ENCODE measurements at regions not wholly inside any gene's neighbourhood (a gene's known extent, or its start where the extent isn't known, plus 50 kb on each side); places are given as distances from the start of the nearest gene placed in this dataset.

DNA sequence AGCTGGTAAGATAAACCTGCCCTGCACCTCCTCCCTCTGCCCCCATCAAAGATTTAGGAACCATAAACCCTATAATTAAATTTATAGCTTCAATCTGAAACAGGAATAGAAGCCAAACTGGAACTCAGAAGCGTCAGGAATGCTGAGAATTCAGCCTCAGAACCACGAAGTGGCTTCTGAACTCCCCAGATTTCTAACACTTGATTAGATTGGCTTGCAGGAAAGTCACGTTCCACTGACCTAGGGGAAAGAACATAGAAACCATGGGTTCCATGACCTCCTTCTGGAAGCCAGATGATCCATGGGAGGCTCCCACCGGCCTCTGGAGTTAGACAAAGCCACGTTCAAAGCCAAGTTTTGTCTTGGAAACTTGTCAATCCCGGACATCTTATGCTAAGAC is 356.5 kb downstream of the MID1IP1 start:
- H3K4me1 ChIP-seq: peaks cover 0 to 14% (median 0%) of the 10 kb centered on the region in 4 donors
- no peak overlapping the region for H3K4me3 ChIP-seq
- WGBS, 2 donors (ENCODE audit: low coverage in 1 of 2): 20 to 43% methylated on average over 1 to 6 of the region's 6 CpGs
- in situ Hi-C loops (cut with MboI; ENCODE audit: low pct_ligation_motif_present in 1 of 4, low pct_unique_long_range_greater_than_20kb in 1 of 4, low sequenced_read_pairs in 3 of 4) (loop anchor here in 1 of 4 donors (25.0 kb wide), 1 partner anchor 395 kb away; no protein-coding TSS in a partner anchor), intact Hi-C loops (cut with DNase I; ENCODE audit: low total_unique reads) (no loop called here)
- no peaks in the 10 kb centered on the region for H3K27me3 ChIP-seq
- no peak for TF ChIP-seq POLR2AphosphoS5 (IDR thresholded peaks at IDR 0.05)
- no peak for TF ChIP-seq POLR2A (IDR thresholded peaks at IDR 0.05)
- TF ChIP-seq, protein P1, sequence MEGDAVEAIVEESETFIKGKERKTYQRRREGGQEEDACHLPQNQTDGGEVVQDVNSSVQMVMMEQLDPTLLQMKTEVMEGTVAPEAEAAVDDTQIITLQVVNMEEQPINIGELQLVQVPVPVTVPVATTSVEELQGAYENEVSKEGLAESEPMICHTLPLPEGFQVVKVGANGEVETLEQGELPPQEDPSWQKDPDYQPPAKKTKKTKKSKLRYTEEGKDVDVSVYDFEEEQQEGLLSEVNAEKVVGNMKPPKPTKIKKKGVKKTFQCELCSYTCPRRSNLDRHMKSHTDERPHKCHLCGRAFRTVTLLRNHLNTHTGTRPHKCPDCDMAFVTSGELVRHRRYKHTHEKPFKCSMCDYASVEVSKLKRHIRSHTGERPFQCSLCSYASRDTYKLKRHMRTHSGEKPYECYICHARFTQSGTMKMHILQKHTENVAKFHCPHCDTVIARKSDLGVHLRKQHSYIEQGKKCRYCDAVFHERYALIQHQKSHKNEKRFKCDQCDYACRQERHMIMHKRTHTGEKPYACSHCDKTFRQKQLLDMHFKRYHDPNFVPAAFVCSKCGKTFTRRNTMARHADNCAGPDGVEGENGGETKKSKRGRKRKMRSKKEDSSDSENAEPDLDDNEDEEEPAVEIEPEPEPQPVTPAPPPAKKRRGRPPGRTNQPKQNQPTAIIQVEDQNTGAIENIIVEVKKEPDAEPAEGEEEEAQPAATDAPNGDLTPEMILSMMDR (IDR thresholded peaks at IDR 0.05): no peak
- TF ChIP-seq EP300 (IDR thresholded peaks at IDR 0.05; ENCODE audit: low read depth): no peak
- no peak for DNase-seq
- no peak overlapping the region for H3K27ac ChIP-seq
- no peaks in the 10 kb centered on the region for H3K36me3 ChIP-seq
- no peaks in the 10 kb centered on the region for H3K9me3 ChIP-seq

DNA sequence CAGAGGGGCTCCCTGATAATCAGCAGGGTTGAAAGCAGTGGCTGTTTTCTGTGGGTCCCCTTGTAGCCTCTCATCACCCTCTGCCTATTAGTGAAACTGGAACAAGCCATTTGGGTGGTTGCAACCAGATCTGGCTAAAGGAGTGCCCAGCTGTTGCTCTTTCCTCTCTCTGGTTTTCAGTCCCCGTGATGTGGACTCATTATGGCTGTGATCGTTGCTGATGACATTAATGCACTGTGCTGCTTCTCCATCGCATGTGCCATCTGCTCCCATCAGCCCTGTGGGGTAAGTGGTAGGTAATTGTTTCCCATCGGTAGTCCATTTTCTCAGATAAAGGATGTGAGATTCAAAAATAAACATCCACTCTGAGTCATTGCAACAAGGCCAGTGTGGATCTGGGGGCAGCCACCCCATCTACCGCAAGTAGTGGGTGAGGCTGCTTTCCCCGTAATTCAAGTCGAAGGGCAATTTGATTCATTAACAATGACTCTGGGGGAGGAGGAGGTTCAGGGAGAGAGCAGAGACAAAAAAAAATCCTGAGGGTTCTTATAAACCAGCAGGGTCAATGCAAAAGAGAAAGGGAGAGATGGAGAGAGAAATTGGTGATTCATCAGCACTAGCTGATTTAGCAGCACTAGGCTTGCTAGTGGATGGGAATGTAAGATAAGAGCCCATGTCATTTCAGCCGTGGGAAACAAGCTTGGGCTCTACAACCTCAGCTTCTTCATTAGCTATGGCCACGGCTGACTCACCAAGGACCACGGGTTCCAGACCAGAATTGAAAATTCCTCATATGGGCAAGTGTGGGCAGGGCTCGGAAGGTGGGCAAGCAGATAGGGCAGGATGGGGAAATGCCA is 357.8 kb downstream of the MID1IP1 start:
- WGBS, 2 donors (ENCODE audit: low coverage in 1 of 2): 71% methylated on average over 11 of the region's 11 CpGs; no CpG with 5 or more reads in 1 of the 2 donors
- H3K36me3 ChIP-seq: no peaks in the 10 kb centered on the region
- intact Hi-C loops (cut with DNase I; ENCODE audit: low total_unique reads) (no loop called here), in situ Hi-C loops (cut with MboI; ENCODE audit: low pct_ligation_motif_present in 1 of 4, low pct_unique_long_range_greater_than_20kb in 1 of 4, low sequenced_read_pairs in 3 of 4) (loop anchor here in 1 of 4 donors (25.0 kb wide), 1 partner anchor 397 kb away; no protein-coding TSS in a partner anchor)
- H3K4me3 ChIP-seq: no peak overlapping the region
- peaks cover 0 to 14% (median 0%) of the 10 kb centered on the region in 4 donors for H3K4me1 ChIP-seq
- H3K27ac ChIP-seq: no peak overlapping the region
- H3K9me3 ChIP-seq: no peaks in the 10 kb centered on the region
- no peak for TF ChIP-seq POLR2AphosphoS5 (IDR thresholded peaks at IDR 0.05)
- TF ChIP-seq, protein P1 (IDR thresholded peaks at IDR 0.05): no peak
- no peak for TF ChIP-seq POLR2A (IDR thresholded peaks at IDR 0.05)
- TF ChIP-seq EP300 (IDR thresholded peaks at IDR 0.05; ENCODE audit: low read depth): no peak
- DNase-seq: no peak
- H3K27me3 ChIP-seq: no peaks in the 10 kb centered on the region

- H3K27me3 ChIP-seq: no peaks in the 10 kb centered on the region
- H3K27ac ChIP-seq: no peak overlapping the region
- in situ Hi-C loops (cut with MboI; ENCODE audit: low pct_ligation_motif_present in 1 of 4, low pct_unique_long_range_greater_than_20kb in 1 of 4, low sequenced_read_pairs in 3 of 4) (loop anchor here in 1 of 4 donors (25.0 kb wide), 1 partner anchor 398 kb away; no protein-coding TSS in a partner anchor), intact Hi-C loops (cut with DNase I; ENCODE audit: low total_unique reads) (loop anchor here (5.0 kb wide), 1 partner anchor 63 kb away; no protein-coding TSS in a partner anchor)
- WGBS, 2 donors (ENCODE audit: low coverage in 1 of 2): 71% methylated on average over 4 of the region's 4 CpGs; no CpG with 5 or more reads in 1 of the 2 donors
- no peak for DNase-seq
- TF ChIP-seq POLR2AphosphoS5 (IDR thresholded peaks at IDR 0.05): no peak
- TF ChIP-seq, protein P1 (IDR thresholded peaks at IDR 0.05): no peak
- TF ChIP-seq EP300 (IDR thresholded peaks at IDR 0.05; ENCODE audit: low read depth): no peak
- no peak for TF ChIP-seq POLR2A (IDR thresholded peaks at IDR 0.05)
- H3K4me1 ChIP-seq: peaks cover 0 to 14% (median 0%) of the 10 kb centered on the region in 4 donors
- no peaks in the 10 kb centered on the region for H3K9me3 ChIP-seq
- H3K4me3 ChIP-seq: no peak overlapping the region
- no peaks in the 10 kb centered on the region for H3K36me3 ChIP-seq
Observed at GRCh38 chrX:39159921-39160507, 358.8 kb downstream of the MID1IP1 start.

All from transverse colon (tissue), 4 donors.